Chondrocyte (in vitro differentiated cells): ENCODE measurements at regions not wholly inside any gene's neighbourhood (a gene's known extent, or its start where the extent isn't known, plus 50 kb on each side); places are given as distances from the start of the nearest gene placed in this dataset.

Experiments
- DNase-seq: peaks from one replicate; pipeline ENCODE4 v3.0.0; 2021; ENCODE audit warnings: mixed read lengths, low spot score
- H3K27ac Mint-ChIP-seq: one replicate; pipeline ENCODE4 v1.8.0; 2021; ENCODE audit warnings: mild to moderate bottlenecking, moderate library complexity, mixed read lengths; ENCODE audit not compliant: unreplicated experiment
- H3K27me3 Mint-ChIP-seq: 2 replicates; pipeline ENCODE4 v1.8.0; 2021; ENCODE audit warnings: low read depth, mixed read lengths
- H3K36me3 Mint-ChIP-seq: 2 replicates; pipeline ENCODE4 v1.8.0; 2021; ENCODE audit warnings: low read depth, mixed read lengths
- H3K4me1 Mint-ChIP-seq: 2 replicates; pipeline ENCODE4 v1.8.0; 2021; ENCODE audit warnings: low read depth, mild to moderate bottlenecking, mixed read lengths
- H3K4me3 Mint-ChIP-seq: one replicate; pipeline ENCODE4 v1.8.0; 2021; ENCODE audit warnings: mild to moderate bottlenecking, moderate library complexity, mixed read lengths; ENCODE audit not compliant: unreplicated experiment
- H3K9me3 Mint-ChIP-seq: 2 replicates; pipeline ENCODE4 v1.8.0; 2021; ENCODE audit warnings: low read depth, mixed read lengths
- CTCF ChIP-seq: fragments of 200-600 bp; sonication (generic); IDR thresholded peaks from 2 replicates; pipeline ENCODE4 v1.5.0; 2021; ENCODE audit warnings: antibody characterized with exemption, mild to moderate bottlenecking, moderate library complexity

GRCh38 chr7:125154930-125155329 lies 225.3 kb upstream of the POT1 start:
- DNase-seq, result no peak
- Mint-ChIP-seq H3K4me1 (no peaks in the 10 kb centered on the region), H3K9me3 (peaks cover 11% of the 10 kb centered on the region), H3K4me3 (no peak overlapping the region), H3K36me3 (peaks cover 1% of the 10 kb centered on the region), H3K27me3 (no peaks in the 10 kb centered on the region), H3K27ac (no peak overlapping the region)
- TF ChIP-seq CTCF, result no peak

DNA sequence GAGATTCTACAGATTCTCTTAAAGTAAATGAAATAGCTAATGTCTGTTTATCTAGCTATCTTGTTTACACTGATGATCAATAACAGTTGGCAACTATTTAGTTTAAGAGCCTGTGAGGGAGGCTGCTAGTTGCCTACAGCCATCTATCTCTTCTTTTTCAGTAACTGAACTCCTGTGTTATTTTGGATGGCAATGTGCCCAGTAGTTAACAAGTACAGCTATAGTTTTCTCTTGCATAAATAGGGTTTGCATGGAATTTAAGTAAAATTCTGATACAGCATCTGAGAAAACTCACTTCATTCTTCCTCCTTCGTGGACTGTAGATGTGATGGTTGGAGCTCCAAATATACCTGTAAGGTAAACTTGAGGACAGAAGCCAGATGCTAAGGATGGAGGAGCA lies 219.5 kb upstream of the POT1 start:
- H3K9me3 Mint-ChIP-seq, result no peaks in the 10 kb centered on the region
- H3K27ac Mint-ChIP-seq, result no peak overlapping the region
- H3K27me3 Mint-ChIP-seq, result no peaks in the 10 kb centered on the region
- H3K36me3 Mint-ChIP-seq, result no peaks in the 10 kb centered on the region
- no peak overlapping the region for H3K4me3 Mint-ChIP-seq
- TF ChIP-seq CTCF, result no peak
- DNase-seq, result no peak
- H3K4me1 Mint-ChIP-seq, result peaks cover 5% of the 10 kb centered on the region

DNA sequence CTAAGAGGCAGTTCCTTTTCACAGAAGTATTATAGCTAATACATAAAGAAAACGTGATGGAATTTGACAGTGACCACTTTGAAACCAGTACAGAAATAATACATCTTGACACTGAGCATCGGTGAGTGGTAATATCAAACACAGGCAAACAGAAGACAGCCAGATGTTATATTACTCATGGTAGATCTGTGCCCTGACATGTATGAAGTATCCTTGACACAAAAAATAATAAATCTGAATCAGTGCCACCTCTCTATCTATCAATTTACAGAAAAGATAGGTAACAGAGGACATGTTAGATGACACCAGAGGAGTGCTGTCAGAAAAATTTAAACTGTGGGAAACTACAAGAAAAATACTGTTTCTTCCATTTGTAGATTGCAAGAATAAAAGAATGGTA lies 217.4 kb upstream of the POT1 start:
- Mint-ChIP-seq H3K4me1 (peaks cover 5% of the 10 kb centered on the region), H3K36me3 (no peaks in the 10 kb centered on the region), H3K27ac (no peak overlapping the region), H3K4me3 (no peak overlapping the region), H3K27me3 (no peaks in the 10 kb centered on the region), H3K9me3 (no peaks in the 10 kb centered on the region)
- TF ChIP-seq CTCF, result no peak
- DNase-seq, result no peak

- peaks cover 9% of the 10 kb centered on the region for H3K4me1 Mint-ChIP-seq
- H3K9me3 Mint-ChIP-seq, result peaks cover 4% of the 10 kb centered on the region
- H3K27ac Mint-ChIP-seq, result no peak overlapping the region
- H3K27me3 Mint-ChIP-seq, result no peaks in the 10 kb centered on the region
- H3K4me3 Mint-ChIP-seq, result no peak overlapping the region
- H3K36me3 Mint-ChIP-seq, result peaks cover 2% of the 10 kb centered on the region
- no peak for TF ChIP-seq CTCF
- no peak for DNase-seq
Observed at GRCh38 chr7:125136755-125137532, 207.3 kb upstream of the POT1 start.

DNA sequence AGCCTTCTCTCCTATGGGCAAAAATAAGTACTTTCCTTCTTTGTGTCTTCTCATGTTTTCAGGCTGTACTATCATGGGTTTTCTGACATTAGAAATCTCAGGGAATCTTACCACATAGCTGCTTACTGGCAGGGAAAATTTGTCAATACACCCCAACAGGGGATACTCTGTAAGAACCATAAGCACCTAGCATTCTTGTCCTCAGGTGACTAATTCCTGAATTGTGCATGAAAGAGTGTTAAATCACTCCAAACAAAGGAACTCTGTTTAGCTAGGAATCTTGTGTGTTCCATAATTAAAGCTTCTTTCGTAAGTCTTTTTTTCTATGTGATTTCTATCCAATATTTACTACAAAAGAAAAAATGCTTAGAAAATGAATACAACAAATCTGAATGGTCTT lies 206.7 kb upstream of the POT1 start:
- Mint-ChIP-seq H3K27ac (no peak overlapping the region), H3K4me1 (peaks cover 9% of the 10 kb centered on the region), H3K36me3 (peaks cover 3% of the 10 kb centered on the region), H3K27me3 (no peaks in the 10 kb centered on the region), H3K4me3 (no peak overlapping the region), H3K9me3 (peaks cover 4% of the 10 kb centered on the region)
- no peak for DNase-seq
- no peak for TF ChIP-seq CTCF
